ENCODE measurements at regions not wholly inside any gene's neighbourhood (a gene's known extent, or its start where the extent isn't known, plus 50 kb on each side); places are given as distances from the start of the nearest gene placed in this dataset.

DNA sequence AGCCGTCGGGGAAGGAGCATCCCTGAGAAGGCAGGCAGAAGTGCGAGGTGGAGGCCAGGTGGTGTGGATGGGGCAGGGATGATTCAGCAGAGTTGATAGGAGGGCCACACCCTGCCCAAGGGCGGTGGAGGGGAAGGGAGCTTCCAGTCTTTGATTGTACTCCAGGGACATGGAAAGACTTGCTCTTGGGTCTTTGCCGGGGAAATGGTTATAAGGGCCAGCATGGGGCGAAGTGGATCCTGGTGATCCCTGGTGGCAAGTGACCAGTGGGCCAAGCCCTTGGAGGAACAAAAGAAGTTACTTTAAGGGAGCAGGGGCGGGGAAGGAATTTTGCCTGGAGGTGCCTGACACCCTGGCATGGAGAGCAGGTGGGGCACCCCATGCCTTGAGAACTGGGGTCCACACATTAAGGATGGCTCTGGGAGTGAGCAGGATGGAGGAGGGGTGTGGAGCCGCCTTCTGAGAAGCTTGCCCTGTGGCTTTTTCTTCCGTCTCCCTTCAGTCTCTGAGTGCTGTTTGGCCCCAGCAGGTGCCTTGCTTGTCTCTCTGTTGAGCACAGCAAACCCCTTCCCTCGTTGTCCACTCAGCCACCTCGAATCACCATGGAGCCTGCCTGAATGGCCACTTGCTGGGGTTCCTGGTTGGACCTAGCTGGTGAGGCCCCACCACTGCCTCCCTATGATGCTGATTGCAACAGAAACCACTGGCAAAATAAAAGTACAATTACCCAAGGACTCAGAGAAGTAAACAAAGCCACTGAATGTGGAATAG, 83.9 kb downstream of the RAMP3 start:
- no peak for DNase-seq (ENCODE audit: low read depth)
- H3K4me3 ChIP-seq (replicated peaks; ENCODE audit: low read depth, low read length) = no peak overlapping the region
- TF ChIP-seq, protein P1, sequence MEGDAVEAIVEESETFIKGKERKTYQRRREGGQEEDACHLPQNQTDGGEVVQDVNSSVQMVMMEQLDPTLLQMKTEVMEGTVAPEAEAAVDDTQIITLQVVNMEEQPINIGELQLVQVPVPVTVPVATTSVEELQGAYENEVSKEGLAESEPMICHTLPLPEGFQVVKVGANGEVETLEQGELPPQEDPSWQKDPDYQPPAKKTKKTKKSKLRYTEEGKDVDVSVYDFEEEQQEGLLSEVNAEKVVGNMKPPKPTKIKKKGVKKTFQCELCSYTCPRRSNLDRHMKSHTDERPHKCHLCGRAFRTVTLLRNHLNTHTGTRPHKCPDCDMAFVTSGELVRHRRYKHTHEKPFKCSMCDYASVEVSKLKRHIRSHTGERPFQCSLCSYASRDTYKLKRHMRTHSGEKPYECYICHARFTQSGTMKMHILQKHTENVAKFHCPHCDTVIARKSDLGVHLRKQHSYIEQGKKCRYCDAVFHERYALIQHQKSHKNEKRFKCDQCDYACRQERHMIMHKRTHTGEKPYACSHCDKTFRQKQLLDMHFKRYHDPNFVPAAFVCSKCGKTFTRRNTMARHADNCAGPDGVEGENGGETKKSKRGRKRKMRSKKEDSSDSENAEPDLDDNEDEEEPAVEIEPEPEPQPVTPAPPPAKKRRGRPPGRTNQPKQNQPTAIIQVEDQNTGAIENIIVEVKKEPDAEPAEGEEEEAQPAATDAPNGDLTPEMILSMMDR (IDR thresholded peaks at IDR 0.05; ENCODE audit: low read length, missing control alignments) = no peak

DNA sequence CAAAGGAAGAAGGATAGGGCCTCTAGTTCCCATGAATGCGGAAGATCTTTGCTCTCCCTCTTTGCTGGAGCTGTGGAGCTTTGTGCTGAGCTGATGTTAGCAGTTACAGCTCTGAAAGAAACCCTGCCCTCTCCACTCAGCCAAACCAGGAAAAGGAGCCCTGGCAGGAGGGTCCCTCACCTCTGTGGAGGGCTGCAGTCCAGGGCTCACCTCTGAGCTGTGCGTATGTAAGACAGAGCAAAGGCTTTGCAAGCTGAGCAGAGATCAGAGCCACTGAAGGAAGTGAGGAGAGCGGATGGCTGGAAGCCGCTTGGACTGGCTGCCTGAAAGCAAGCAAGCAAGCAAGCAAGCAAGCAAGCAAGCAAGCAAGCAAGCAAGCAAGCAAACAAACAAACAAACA, 84.7 kb downstream of the RAMP3 start:
- no peak overlapping the region for H3K4me3 ChIP-seq (replicated peaks; ENCODE audit: low read depth, low read length)
- TF ChIP-seq, protein P1 (IDR thresholded peaks at IDR 0.05; ENCODE audit: low read length, missing control alignments) = no peak
- no peak for DNase-seq (ENCODE audit: low read depth)

DNA sequence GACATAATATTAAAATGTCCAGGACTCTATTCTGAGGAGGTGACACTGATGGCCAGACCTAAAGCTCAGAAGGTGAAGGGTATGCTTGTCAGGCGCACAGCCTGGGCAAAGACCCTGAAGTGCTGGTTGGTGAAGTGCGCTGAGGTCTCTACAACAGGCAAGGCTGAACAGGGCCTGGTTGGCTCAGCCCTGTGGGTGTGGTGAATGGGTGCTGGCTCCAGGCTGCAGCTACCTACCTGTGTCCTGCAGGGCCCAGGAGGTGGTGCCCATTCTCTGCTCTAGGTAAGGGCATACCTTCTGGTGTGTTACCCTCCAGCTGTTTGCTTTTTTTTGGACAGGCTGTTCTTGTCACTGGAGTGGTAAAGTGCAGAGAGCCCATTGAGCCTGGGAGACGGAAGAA, 85.1 kb downstream of the RAMP3 start:
- no peak for DNase-seq (ENCODE audit: low read depth)
- TF ChIP-seq, protein P1 (IDR thresholded peaks at IDR 0.05; ENCODE audit: low read length, missing control alignments) = no peak
- H3K4me3 ChIP-seq (replicated peaks; ENCODE audit: low read depth, low read length) = no peak overlapping the region

DNA sequence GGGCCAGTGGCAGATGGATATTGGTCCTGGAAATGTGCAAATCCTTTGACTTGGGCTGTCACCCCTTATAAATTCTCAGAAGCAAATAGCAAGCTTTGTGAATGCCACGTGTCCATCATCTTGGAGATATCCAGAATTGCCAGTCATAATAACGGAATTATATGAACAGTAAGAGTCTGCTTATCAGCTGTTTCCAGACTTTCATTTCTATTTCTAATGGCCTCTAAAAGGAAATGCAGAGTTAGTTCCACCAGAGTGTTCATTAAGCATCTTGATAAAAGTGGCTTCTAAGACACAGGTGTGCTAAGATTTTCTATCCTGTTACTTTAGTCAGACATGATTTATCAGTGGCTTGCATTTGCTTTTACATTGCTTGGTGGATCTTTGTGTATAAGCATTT, 87.4 kb downstream of the RAMP3 start:
- no peak for DNase-seq (ENCODE audit: low read depth)
- TF ChIP-seq, protein P1 (IDR thresholded peaks at IDR 0.05; ENCODE audit: low read length, missing control alignments) = no peak
- H3K4me3 ChIP-seq (replicated peaks; ENCODE audit: low read depth, low read length) = no peak overlapping the region

DNA sequence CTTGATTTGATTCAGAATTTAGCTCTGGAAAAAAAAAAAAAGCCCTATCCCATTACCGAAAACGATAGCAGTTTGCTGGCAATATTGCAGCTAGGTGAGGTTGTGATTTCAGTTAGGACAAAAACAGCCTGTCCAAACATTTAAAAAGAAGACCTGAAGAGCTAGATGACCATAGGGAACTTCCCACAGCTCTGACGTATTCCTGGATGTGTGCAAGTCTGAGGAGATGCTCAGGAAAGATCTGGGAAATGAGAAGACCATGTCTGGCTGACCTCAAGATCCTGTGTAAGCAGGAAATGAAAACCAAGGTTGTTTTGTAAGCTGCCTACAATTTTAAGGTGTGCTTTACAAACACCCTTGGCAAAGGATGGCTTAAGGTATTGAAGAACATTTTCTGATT, 88.7 kb downstream of the RAMP3 start:
- H3K4me3 ChIP-seq (replicated peaks; ENCODE audit: low read depth, low read length) = no peak overlapping the region
- TF ChIP-seq, protein P1 (IDR thresholded peaks at IDR 0.05; ENCODE audit: low read length, missing control alignments) = no peak
- DNase-seq (ENCODE audit: low read depth) = no peak

DNA sequence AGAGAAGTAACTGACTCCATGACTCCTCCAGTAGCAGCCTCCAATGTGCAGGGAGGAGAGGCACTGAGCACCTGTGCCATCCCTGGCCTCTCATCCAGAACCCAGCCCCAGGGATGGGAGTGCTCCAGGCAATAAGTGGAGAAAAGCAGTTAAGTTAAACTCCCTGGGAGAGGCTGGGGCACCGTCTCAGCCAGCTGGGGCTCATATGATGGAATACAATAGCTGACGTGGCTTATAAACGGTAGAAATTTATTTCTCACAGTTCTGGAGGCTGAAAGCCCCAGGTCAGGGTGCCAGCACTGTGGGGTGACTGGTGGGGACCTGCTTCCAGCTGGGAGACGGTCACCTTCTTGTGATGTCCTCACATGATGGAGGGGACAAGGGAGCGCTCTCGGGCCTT, 94.7 kb downstream of the RAMP3 start:
- TF ChIP-seq, protein P1 (IDR thresholded peaks at IDR 0.05; ENCODE audit: low read length, missing control alignments) = no peak
- no peak for DNase-seq (ENCODE audit: low read depth)
- H3K4me3 ChIP-seq (replicated peaks; ENCODE audit: low read depth, low read length) = no peak overlapping the region

DNA sequence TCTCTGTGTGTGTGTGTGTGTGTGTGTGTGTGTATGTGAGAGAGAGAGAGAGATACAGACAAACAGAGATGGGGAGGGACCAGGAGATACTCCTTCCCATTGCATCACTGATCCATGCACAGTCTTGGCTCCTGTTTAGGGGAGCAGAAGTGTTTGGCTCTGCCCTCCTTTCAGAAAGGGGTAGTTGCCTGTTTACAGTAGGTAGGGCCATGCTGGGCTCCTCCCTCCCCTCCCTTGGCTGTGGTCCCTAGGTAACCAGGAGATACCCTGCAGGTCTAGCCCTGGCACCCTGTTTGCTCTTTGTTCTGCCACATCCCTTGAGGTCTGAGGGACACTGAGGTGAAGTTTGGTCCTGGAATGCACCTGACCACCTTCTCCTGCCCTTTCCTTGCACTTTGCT, 95.3 kb downstream of the RAMP3 start:
- no peak for DNase-seq (ENCODE audit: low read depth)
- no peak overlapping the region for H3K4me3 ChIP-seq (replicated peaks; ENCODE audit: low read depth, low read length)
- TF ChIP-seq, protein P1 (IDR thresholded peaks at IDR 0.05; ENCODE audit: low read length, missing control alignments) = no peak
